Lung (tissue), 11 donors: ENCODE measurements at regions not wholly inside any gene's neighbourhood (a gene's known extent, or its start where the extent isn't known, plus 50 kb on each side); places are given as distances from the start of the nearest gene placed in this dataset.
A peak's percentile ranks its signal among the peaks of the same experiment; 100 is the strongest.
"Not testable (repeated sequence)": the region's sequence is repeated elsewhere in the genome, so short reads cannot be mapped to it uniquely, and the experiment has no call there.

Experiments used
- ATAC-seq: fragments of 200-7000 bp; cut with Tn5 transposase; one replicate; pipeline ENCODE4 v1.9.1; 2020; ENCODE audit warnings: moderate number of reproducible peaks; ENCODE audit not compliant: insufficient read depth, low FRiP score
- DNase-seq, 3 donors: peaks; one replicate each; pipeline ENCODE4 v3.0.0-alpha.2; 2013 to 2017
- H3K27ac ChIP-seq, 2 donors: one replicate each; pipeline ENCODE4 v1.5.1; 2013; ENCODE audit warnings: mild to moderate bottlenecking in 2 of 2, moderate library complexity in 2 of 2, control low read depth in 1 of 2, inconsistent platforms in 1 of 2, low read depth in 1 of 2, low read length in 1 of 2
- H3K27me3 ChIP-seq, 3 donors: one replicate each; pipeline ENCODE4 v1.5.1; 2013; ENCODE audit warnings: low read length in 2 of 3; ENCODE audit not compliant: control insufficient read depth in 3 of 3, insufficient read depth in 3 of 3
- H3K36me3 ChIP-seq, 4 donors: one replicate each; pipeline ENCODE4 v1.5.1; 2013; ENCODE audit warnings: low read length in 4 of 4, mild to moderate bottlenecking in 1 of 4, moderate library complexity in 1 of 4; ENCODE audit not compliant: control insufficient read depth in 4 of 4, insufficient read depth in 4 of 4
- H3K4me1 ChIP-seq, 5 donors: one replicate each; pipeline ENCODE4 v1.5.1; 2013; ENCODE audit warnings: low read length in 5 of 5, mild to moderate bottlenecking in 2 of 5, moderate library complexity in 1 of 5; ENCODE audit not compliant: control insufficient read depth in 5 of 5, insufficient read depth in 5 of 5
- H3K4me3 ChIP-seq: one replicate; pipeline ENCODE4 v1.5.1; 2013; ENCODE audit warnings: mild to moderate bottlenecking, control low read depth, moderate library complexity
- H3K9ac ChIP-seq, 2 donors: one replicate each; pipeline ENCODE4 v1.5.1; 2013; ENCODE audit warnings: low read length in 2 of 2, control low read depth in 1 of 2; ENCODE audit not compliant: insufficient read depth in 1 of 2
- H3K9me3 ChIP-seq, 4 donors: one replicate each; pipeline ENCODE4 v1.5.1; 2013; ENCODE audit warnings: low read length in 3 of 4, mild to moderate bottlenecking in 1 of 4, moderate library complexity in 1 of 4; ENCODE audit not compliant: control insufficient read depth in 4 of 4, insufficient read depth in 3 of 4
- CTCF ChIP-seq: IDR thresholded peaks from 2 replicates; pipeline ENCODE4 v1.5.1; 2012; ENCODE audit warnings: mild to moderate bottlenecking; ENCODE audit errors: control extremely low read depth, extremely low read depth
- WGBS, 2 donors: extraction: QIAGEN DNeasy Blood & Tissue Kit; methylation state at CpG; one replicate each; pipeline ENCODE4 v1.1.7; 2013; 5-methylcytosine and 5-hydroxymethylcytosine counted together
- donor health status: control.
- donor health status: control.
- donor health status: Bipolar disorder and iron deficiency.
- donor health status: healthy.
- donor health status: DM: yes; HTN: yes; CAD: no.

DNA sequence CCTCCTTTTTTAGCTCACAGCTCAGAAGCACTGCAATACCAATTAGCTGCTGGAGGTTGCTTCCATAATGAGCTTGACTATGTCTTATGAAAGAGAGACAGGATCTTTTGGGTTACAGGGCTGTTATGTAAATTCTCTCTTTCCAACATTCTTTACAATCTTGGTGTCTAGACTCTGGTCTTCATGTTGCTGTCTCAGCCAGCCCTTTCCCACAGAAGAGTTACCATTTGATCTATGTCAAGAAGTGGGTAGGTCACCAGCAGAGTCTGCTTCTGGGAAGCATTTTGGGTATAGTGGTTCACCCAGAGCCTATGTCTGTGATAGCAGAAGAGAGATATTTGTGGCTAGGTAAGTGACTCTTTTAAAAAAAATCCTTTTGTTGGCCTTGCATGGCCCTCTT lies 234.5 kb downstream of the SATB1 start:
- no peak overlapping the region for H3K9ac ChIP-seq
- no peaks in the 10 kb centered on the region for H3K4me1 ChIP-seq
- H3K4me3 ChIP-seq, result no peak overlapping the region
- H3K36me3 ChIP-seq, result no peaks in the 10 kb centered on the region
- H3K27ac ChIP-seq, result no peak overlapping the region
- no peaks in the 10 kb centered on the region for H3K27me3 ChIP-seq
- ATAC-seq (no peak), DNase-seq (no peak)
- H3K9me3 ChIP-seq, result no peaks in the 10 kb centered on the region
- no peak for TF ChIP-seq CTCF

GRCh38 chr3:18189282-18190050 lies 235.7 kb downstream of the SATB1 start:
- Histone ChIP-seq H3K4me1 (no peaks in the 10 kb centered on the region), H3K27me3 (no peaks in the 10 kb centered on the region), H3K27ac (no peak overlapping the region), H3K36me3 (no peaks in the 10 kb centered on the region), H3K4me3 (no peak overlapping the region), H3K9ac (no peak overlapping the region), H3K9me3 (no peaks in the 10 kb centered on the region)
- WGBS, 2 donors, result 83 to 91% methylated on average over 9 of the region's 9 CpGs
- ATAC-seq, result no peak
- peak in 2 of 3 donors; percentile 34 to 35 for DNase-seq
- TF ChIP-seq CTCF, result no peak

- Histone ChIP-seq H3K4me1 (no peaks in the 10 kb centered on the region), H3K4me3 (no peak overlapping the region), H3K9ac (no peak overlapping the region), H3K36me3 (no peaks in the 10 kb centered on the region), H3K27me3 (no peaks in the 10 kb centered on the region), H3K9me3 (no peaks in the 10 kb centered on the region), H3K27ac (no peak overlapping the region)
- no peak for TF ChIP-seq CTCF
- WGBS, 2 donors, result 86 to 91% methylated on average over 3 of the region's 3 CpGs
- DNase-seq (no peak), ATAC-seq (no peak)
These were observed 236.6 kb downstream of the SATB1 start for GRCh38 chr3:18188491-18188890.

- Histone ChIP-seq H3K4me1 (no peaks in the 10 kb centered on the region), H3K9me3 (no peaks in the 10 kb centered on the region), H3K9ac (no peak overlapping the region), H3K27ac (no peak overlapping the region), H3K36me3 (no peaks in the 10 kb centered on the region), H3K27me3 (no peaks in the 10 kb centered on the region), H3K4me3 (no peak overlapping the region)
- DNase-seq (no peak), ATAC-seq (no peak)
- WGBS, 2 donors, result 90 to 94% methylated on average over 1 of the region's 1 CpG
- TF ChIP-seq CTCF, result no peak
These were observed 239.5 kb downstream of the SATB1 start for GRCh38 chr3:18185624-18186023.

DNA sequence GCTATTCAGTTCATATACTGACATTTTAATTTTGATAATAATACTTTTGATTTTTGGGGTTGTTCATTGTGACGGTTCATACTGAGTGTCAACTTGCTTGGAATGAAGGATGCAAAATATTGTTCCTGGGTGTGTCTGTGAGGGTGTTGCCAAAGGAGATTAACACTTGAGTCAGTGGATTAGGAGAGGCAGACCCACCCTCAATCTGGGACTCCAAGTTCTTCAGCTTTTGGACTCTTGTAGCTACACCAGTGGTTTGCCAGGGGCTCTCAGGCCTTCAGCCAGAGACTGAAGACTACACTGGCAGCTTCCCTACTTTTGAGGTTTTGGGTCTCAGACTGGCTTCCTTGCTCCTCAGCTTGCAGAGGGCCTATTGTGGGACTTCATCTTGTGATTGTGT lies 242.2 kb downstream of the SATB1 start:
- WGBS, 2 donors, result 93 to 96% methylated on average over 1 of the region's 1 CpG
- H3K9me3 ChIP-seq, H3K27me3 ChIP-seq, DNase-seq, H3K4me3 ChIP-seq, ATAC-seq, H3K9ac ChIP-seq, H3K4me1 ChIP-seq, H3K36me3 ChIP-seq, H3K27ac ChIP-seq: not testable (repeated sequence)
